ENCODE measurements at regions not wholly inside any gene's neighbourhood (a gene's known extent, or its start where the extent isn't known, plus 50 kb on each side); places are given as distances from the start of the nearest gene placed in this dataset.

DNA sequence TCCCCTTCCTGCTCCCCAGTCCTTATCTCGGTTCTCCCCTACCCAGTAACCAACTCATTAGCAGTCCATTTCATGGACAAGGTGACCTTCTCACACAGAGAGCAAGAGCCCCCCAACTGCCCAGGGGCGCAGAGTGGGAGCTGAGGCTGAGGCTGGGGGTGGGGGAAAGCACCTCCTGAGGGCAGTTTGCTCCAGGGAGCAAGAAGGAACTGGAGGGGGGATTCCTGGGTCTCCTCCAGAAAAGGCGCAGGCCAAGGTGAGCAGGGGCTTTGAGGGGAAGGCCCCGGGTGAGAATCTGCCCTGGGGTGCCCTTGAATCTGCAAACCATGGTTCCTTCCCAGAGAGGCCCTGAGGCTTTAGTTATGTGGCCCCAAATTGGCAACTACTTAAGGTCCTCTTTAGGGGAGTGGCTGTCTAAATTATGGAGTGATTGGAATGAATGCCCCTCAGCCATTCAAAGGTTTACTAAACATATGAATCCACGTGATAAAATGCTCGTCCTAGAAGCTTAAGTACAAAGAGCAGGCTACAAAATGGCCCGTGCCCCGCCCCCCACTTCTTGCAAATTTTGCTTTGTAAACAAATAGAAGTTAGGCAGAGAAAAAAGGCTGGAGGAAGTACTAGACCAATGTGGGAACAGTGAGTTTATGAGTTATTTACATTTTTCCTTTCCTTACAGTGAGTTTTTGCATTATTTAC, 123.5 kb upstream of the HS6ST1 start:
- TF ChIP-seq, protein P1, sequence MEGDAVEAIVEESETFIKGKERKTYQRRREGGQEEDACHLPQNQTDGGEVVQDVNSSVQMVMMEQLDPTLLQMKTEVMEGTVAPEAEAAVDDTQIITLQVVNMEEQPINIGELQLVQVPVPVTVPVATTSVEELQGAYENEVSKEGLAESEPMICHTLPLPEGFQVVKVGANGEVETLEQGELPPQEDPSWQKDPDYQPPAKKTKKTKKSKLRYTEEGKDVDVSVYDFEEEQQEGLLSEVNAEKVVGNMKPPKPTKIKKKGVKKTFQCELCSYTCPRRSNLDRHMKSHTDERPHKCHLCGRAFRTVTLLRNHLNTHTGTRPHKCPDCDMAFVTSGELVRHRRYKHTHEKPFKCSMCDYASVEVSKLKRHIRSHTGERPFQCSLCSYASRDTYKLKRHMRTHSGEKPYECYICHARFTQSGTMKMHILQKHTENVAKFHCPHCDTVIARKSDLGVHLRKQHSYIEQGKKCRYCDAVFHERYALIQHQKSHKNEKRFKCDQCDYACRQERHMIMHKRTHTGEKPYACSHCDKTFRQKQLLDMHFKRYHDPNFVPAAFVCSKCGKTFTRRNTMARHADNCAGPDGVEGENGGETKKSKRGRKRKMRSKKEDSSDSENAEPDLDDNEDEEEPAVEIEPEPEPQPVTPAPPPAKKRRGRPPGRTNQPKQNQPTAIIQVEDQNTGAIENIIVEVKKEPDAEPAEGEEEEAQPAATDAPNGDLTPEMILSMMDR (IDR thresholded peaks at IDR 0.05) = no peak
- TF ChIP-seq POLR2AphosphoS5 (IDR thresholded peaks at IDR 0.05) = no peak

Data from gastroesophageal sphincter (tissue), 3 donors.